HG02798 (cell line): ENCODE measurements at regions not wholly inside any gene's neighbourhood (a gene's known extent, or its start where the extent isn't known, plus 50 kb on each side); places are given as distances from the start of the nearest gene placed in this dataset.
"Not testable (repeated sequence)": the region's sequence is repeated elsewhere in the genome, so short reads cannot be mapped to it uniquely, and the experiment has no call there.

ENCODE experiments used
- ATAC-seq: cut with Tn5 transposase; IDR thresholded peaks from one replicate; pipeline ENCODE4 v1.9.1; 2021; ENCODE audit warnings: mild to moderate bottlenecking; ENCODE audit not compliant: unreplicated experiment, poor library complexity

- no peak for ATAC-seq
Observed at GRCh38 chr7:86592185-86592584, 51.5 kb upstream of the GRM3 start.

DNA sequence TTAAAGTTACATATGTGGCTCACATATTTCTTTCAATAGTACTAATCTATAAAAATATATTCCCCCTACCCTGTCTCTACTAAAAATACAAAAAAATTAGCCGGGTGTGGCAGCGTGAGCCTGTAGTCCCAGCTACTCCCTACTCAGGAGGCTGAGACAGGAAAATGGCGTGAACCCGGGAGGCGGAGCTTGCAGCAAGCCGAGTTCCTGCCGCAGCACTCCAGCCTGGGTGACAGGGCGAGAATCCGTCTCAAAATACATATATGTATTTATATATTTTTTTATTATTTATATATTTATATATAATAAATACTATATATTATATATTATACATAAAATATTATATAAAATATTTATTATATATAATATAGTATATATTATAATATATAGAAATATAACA, 69.7 kb upstream of the GRM3 start:
- no peak for ATAC-seq

- ATAC-seq = no peak
Observed at GRCh38 chr7:86558680-86559501, 84.8 kb upstream of the GRM3 start.

- no peak for ATAC-seq
Observed at GRCh38 chr7:86534641-86535040, 109.1 kb upstream of the GRM3 start.

DNA sequence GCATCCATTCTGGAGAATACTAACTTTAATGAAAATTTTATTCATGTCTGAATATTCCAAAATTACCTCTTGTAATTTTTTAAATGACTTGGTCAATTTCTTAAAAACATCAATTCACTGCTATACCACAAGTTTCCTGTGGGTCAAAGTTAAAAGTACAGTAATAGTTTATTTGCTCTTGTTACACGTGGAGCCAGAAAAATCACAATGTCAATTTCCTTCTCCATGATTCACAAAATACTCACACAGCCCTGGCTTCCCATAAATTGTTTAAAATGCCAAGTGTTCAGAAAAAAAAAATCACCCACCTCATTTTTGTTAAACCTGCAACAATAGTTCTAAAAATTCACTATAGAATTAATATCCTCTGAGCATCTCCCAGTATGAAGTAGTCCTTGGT, 139.5 kb upstream of the GRM3 start:
- ATAC-seq = no peak

GRCh38 chr7:86499986-86500385, 143.7 kb upstream of the GRM3 start:
- ATAC-seq = no peak

GRCh38 chr7:86485827-86486226, 157.9 kb upstream of the GRM3 start:
- no peak for ATAC-seq

- ATAC-seq = no peak
Observed at GRCh38 chr7:86479144-86479543, 164.6 kb upstream of the GRM3 start.

GRCh38 chr7:86477343-86477935, 166.3 kb upstream of the GRM3 start:
- ATAC-seq = no peak

DNA sequence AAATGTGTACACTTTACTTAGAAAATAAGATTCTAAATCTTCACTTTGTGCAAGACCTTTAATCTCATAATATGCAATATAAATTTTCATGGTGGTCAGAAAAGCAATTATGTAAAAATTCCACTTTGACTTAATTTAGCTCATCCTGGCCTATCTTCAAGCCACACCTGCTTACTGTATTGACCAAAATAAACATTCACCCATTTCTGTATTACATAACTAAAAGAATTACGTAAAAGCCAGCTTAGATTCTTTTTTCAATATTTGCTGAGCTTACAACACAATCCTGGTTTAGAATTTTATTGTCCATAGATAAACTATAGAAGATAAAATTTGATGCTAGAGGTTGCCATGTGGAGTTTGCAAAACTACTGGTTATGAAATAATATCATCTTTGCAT, 172.9 kb upstream of the GRM3 start:
- ATAC-seq = no peak

DNA sequence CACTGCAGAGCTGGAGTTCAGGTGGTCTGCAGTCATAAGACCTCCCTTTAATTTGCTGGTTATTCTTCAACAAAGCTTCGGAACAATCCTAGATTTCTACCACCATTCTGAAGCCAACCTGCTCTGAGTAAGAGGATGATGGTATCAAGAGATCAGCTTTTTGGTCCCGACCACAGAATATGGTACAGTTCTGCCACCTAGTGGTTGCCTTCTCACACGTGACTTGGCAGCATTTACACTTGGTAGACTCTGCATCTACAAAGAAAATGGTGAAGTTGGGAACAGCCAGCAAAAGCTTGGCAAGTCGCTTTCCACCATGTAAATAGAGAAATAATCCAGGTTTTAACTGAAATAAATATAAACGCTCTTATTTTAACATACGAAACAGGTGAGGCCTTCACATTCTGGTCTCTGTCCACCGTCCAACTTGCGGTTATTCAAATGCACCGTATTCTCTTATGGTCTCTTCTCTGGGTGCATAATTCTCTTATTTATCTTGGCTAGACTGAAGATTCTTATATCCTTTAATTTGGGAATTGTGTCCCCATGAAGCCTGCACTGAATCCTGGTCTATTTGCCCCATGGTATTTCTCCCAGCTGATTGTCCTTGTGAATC, 173.9 kb upstream of the GRM3 start:
- peak; percentile 97 for ATAC-seq

- ATAC-seq = no peak
Observed at GRCh38 chr7:86454753-86455152, 189.0 kb upstream of the GRM3 start.

DNA sequence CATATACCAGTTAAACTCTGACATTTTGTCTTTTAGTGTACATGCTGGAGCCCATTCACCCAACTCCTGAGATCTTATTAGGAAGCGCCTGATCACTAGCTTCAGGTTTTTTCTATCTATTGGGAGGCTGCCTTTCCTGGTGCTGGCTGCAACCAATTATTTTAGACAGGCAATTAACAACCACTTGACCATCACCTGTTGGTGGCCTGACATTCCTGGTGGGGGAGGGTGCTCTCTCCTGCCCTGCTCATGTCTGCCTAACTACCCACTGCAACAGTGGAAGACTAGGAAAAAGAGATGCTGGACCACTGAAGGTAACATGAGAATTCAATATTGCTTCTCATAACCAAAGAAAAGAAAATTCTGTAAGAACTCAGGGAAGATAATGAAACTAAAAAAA, 190.3 kb upstream of the GRM3 start:
- ATAC-seq = no peak

GRCh38 chr7:86448856-86449255, 194.9 kb upstream of the GRM3 start:
- no peak for ATAC-seq

GRCh38 chr7:86445285-86445684, 198.4 kb upstream of the GRM3 start:
- ATAC-seq = no peak

GRCh38 chr7:86444245-86444644, 199.5 kb upstream of the GRM3 start:
- no peak for ATAC-seq

DNA sequence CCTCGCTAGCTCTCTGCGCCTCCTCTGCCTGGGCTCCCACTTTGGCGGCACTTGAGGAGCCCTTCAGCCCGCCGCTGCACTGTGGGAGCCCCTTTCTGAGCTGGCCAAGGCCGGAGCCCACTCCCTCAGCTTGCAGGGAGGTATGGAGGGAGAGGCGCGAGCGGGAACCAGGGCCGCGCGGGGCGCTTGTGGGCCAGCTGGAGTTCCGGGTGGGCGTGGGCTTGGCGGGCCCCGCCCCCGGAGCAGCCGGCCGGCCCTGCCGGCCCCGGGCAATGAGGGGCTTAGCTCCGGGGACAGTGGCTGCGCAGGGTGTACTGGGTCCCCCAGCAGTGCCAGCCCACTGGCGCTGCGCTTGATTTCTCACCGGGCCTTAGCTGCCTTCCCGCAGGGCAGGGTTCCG, 203.3 kb upstream of the GRM3 start:
- not testable (repeated sequence) for ATAC-seq

DNA sequence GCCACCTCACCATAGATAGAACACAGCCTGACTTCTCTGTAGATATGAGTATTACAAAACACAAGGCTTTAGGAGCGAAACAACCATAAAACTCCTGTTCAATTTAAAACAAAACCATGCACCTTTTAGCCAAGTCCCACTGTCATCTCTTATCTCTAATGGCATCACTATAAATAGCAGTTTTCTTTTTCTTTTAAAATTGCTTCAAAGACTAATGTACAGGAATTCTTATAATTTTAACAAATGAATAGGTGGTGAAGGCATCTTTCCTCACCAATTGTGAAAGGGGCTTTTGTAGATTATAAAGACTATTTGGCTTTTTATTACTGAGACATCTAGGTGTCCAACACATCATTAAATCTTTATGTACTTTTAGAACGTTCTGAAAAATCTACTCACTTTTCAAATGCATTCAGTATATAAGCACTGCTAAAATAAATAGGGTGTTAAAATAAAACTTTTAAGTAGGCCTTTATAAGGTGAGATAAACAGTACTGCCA, 205.7 kb upstream of the GRM3 start:
- no peak for ATAC-seq

- no peak for ATAC-seq
Observed at GRCh38 chr7:86431761-86432160, 211.9 kb upstream of the GRM3 start.

- ATAC-seq = no peak
Observed at GRCh38 chr7:86411814-86412213, 231.9 kb upstream of the GRM3 start.

GRCh38 chr7:86407291-86407690, 236.4 kb upstream of the GRM3 start:
- no peak for ATAC-seq
